IMR-90 (cell line): ENCODE measurements at regions not wholly inside any gene's neighbourhood (a gene's known extent, or its start where the extent isn't known, plus 50 kb on each side); places are given as distances from the start of the nearest gene placed in this dataset.

ENCODE experiments used
- ATAC-seq: fragments of 200-7000 bp; cut with Tn5 transposase; 2 replicates; pipeline ENCODE4 v1.9.1; 2020; ENCODE audit warnings: low read depth, mild to moderate bottlenecking, moderate library complexity
- BruUV-seq: library from RNA; stranded (reverse); fragments of 400-500 nt; replicated peaks from 2 replicates; lab custom pipeline; 2021; lab: Mats Ljungman, UMichigan
- CTCF ChIA-PET: fragments of 300-600 bp; formaldehyde crosslinking; extraction: SDS; loops from one replicate; lab custom pipeline; 2021; ENCODE audit warnings: antibody characterized with exemption; lab: Yijun Ruan, JAX
- POLR2A ChIA-PET: fragments of 300-600 bp; sonication (Branson Sonifier 250); formaldehyde crosslinking; loops from one replicate; lab custom pipeline; 2022; ENCODE audit warnings: antibody characterized with exemption; ENCODE audit not compliant: unreplicated experiment; lab: Charles Lee
- DNase-seq: peaks from one replicate; pipeline ENCODE4 v3.0.0; 2013
- H2AFZ ChIP-seq: replicated peaks from 2 replicates; pipeline ENCODE3; 2013; ENCODE audit warnings: low read length, mild to moderate bottlenecking; ENCODE audit not compliant: poor library complexity
- H2AK5ac ChIP-seq: 2 replicates; pipeline ENCODE4 v1.6.1; 2013; ENCODE audit warnings: low read depth, low read length, inconsistent platforms
- H2AK9ac ChIP-seq: replicated peaks from 2 replicates; pipeline ENCODE3; 2013; ENCODE audit warnings: mild to moderate bottlenecking, low read depth, low read length, moderate library complexity; ENCODE audit not compliant: poor library complexity
- H2BK120ac ChIP-seq: 2 replicates; pipeline ENCODE4 v1.6.1; 2013; ENCODE audit warnings: low read depth, low read length, inconsistent platforms
- H2BK15ac ChIP-seq: 3 replicates; pipeline ENCODE4 v1.6.1; 2013; ENCODE audit warnings: low read depth, low read length, inconsistent platforms
- H2BK20ac ChIP-seq: 2 replicates; pipeline ENCODE4 v1.6.1; 2013; ENCODE audit warnings: low read depth, mild to moderate bottlenecking, inconsistent platforms, low read length, moderate library complexity
- H2BK5ac ChIP-seq: 2 replicates; pipeline ENCODE4 v1.6.1; 2013; ENCODE audit warnings: mild to moderate bottlenecking, low read depth, low read length, inconsistent platforms; ENCODE audit not compliant: poor library complexity, severe bottlenecking
- H3K14ac ChIP-seq: replicated peaks from 2 replicates; pipeline ENCODE4 v1.6.1; 2013; ENCODE audit warnings: low read depth, low read length, inconsistent platforms
- H3K18ac ChIP-seq: 2 replicates; pipeline ENCODE4 v1.6.1; 2013; ENCODE audit warnings: low read depth, low read length, control low read depth
- H3K23ac ChIP-seq: 2 replicates; pipeline ENCODE4 v1.6.1; 2013; ENCODE audit warnings: low read depth, low read length, inconsistent platforms
- H3K27ac ChIP-seq: 2 replicates; pipeline ENCODE4 v1.5.1; 2013; ENCODE audit warnings: mild to moderate bottlenecking, control low read depth, low read length; ENCODE audit not compliant: insufficient read depth
- H3K27me3 ChIP-seq: 2 replicates; pipeline ENCODE4 v1.6.1; 2013; ENCODE audit warnings: low read length; ENCODE audit not compliant: control insufficient read depth, insufficient read depth
- H3K36me3 ChIP-seq: 2 replicates; pipeline ENCODE4 v1.6.1; 2013; ENCODE audit warnings: low read length, mixed read lengths; ENCODE audit not compliant: control insufficient read depth, insufficient read depth
- H3K4ac ChIP-seq: 2 replicates; pipeline ENCODE4 v1.6.1; 2013; ENCODE audit warnings: low read depth, low read length, inconsistent platforms
- H3K4me1 ChIP-seq: 2 replicates; pipeline ENCODE4 v1.6.1; 2013; ENCODE audit warnings: low read length, mixed read lengths; ENCODE audit not compliant: control insufficient read depth, insufficient read depth
- H3K4me2 ChIP-seq: 2 replicates; pipeline ENCODE4 v1.6.1; 2013; ENCODE audit warnings: low read depth, mild to moderate bottlenecking, control low read depth, low read length, moderate library complexity
- H3K4me3 ChIP-seq: 2 replicates; pipeline ENCODE4 v1.5.1; 2013; ENCODE audit warnings: low read depth, mild to moderate bottlenecking, control low read depth, low read length, moderate library complexity; ENCODE audit not compliant: insufficient read depth
- H3K56ac ChIP-seq: 2 replicates; pipeline ENCODE4 v1.6.1; 2013; ENCODE audit warnings: low read length, inconsistent platforms; ENCODE audit not compliant: insufficient read depth; ENCODE audit errors: extremely low read depth
- H3K79me1 ChIP-seq, 2 experiments: 2 replicates each; pipeline ENCODE4 v1.6.1; 2013; ENCODE audit warnings: low read length in 2 of 2, inconsistent platforms in 1 of 2, low read depth in 1 of 2
- H3K9ac ChIP-seq: 2 replicates; pipeline ENCODE4 v1.6.1; 2013; ENCODE audit warnings: low read depth, low read length, control low read depth
- H3K9me1 ChIP-seq: 2 replicates; pipeline ENCODE4 v1.6.1; 2013; ENCODE audit warnings: low read length, inconsistent platforms; ENCODE audit not compliant: insufficient read depth
- H3K9me3 ChIP-seq: 2 replicates; pipeline ENCODE4 v1.6.1; 2013; ENCODE audit warnings: low read length; ENCODE audit not compliant: control insufficient read depth, insufficient read depth
- H4K20me1 ChIP-seq: 2 replicates; pipeline ENCODE4 v1.6.1; 2013; ENCODE audit warnings: low read length, inconsistent platforms; ENCODE audit not compliant: insufficient read depth
- H4K5ac ChIP-seq: 2 replicates; pipeline ENCODE4 v1.6.1; 2013; ENCODE audit warnings: mild to moderate bottlenecking, low read depth, low read length, control low read depth
- H4K8ac ChIP-seq, 2 experiments: 2 replicates each; pipeline ENCODE4 v1.6.1; 2013; ENCODE audit warnings: low read depth in 2 of 2, low read length in 2 of 2, control low read depth in 1 of 2, inconsistent platforms in 1 of 2
- H4K91ac ChIP-seq: 2 replicates; pipeline ENCODE4 v1.6.1; 2013; ENCODE audit warnings: low read depth, low read length, inconsistent platforms; ENCODE audit not compliant: insufficient read depth
- BHLHE40 ChIP-seq: fragments of 150-350 bp; IDR thresholded peaks from 2 replicates; pipeline ENCODE4 v1.6.1; 2016; ENCODE audit warnings: mild to moderate bottlenecking, low read depth, low read length
- CHD1 ChIP-seq: IDR thresholded peaks from 2 replicates; pipeline ENCODE4 v1.6.1; 2012; ENCODE audit warnings: low read depth, low read length, improper control_type of control experiment
- FOS ChIP-seq: fragments of 150-350 bp; IDR thresholded peaks from 2 replicates; pipeline ENCODE4 v1.6.1; 2016; ENCODE audit warnings: low read depth, low read length
- MAZ ChIP-seq: IDR thresholded peaks from 2 replicates; pipeline ENCODE4 v1.6.1; 2012; ENCODE audit warnings: low read depth, mild to moderate bottlenecking, low read length, improper control_type of control experiment, moderate library complexity, borderline replicate concordance
- POLR2A ChIP-seq: IDR thresholded peaks from 2 replicates; pipeline ENCODE4 v1.6.1; 2012; ENCODE audit warnings: mild to moderate bottlenecking, low read depth, low read length
- WGBS, 2 experiments: methylation state at CpG; one replicate each; pipeline versions ENCODE4 v1.1.5 to v1.1.7; 2013; ENCODE audit warnings: missing lambda C conversion rate in 2 of 2; ENCODE audit not compliant: insufficient read length in 1 of 2; ENCODE audit errors: extremely low coverage in 2 of 2; 5-methylcytosine and 5-hydroxymethylcytosine counted together
- dilution Hi-C: fragments of 300-500 bp; cut with HindIII; formaldehyde crosslinking; loops from one replicate; pipeline ENCODE4 v1.14.3; 2018; ENCODE audit warnings: low sequenced_read_pairs; ENCODE audit not compliant: unreplicated experiment
- in situ Hi-C: fragments of 300-500 bp; cut with MboI; formaldehyde crosslinking; loops from 3 replicates; pipeline ENCODE4 v1.14.3; 2019; ENCODE audit warnings: low sequenced_read_pairs, inconsistent platforms, mixed read lengths
- intact Hi-C: fragments of 100-400 bp; cut with micrococcal nuclease; formaldehyde crosslinking; loops from 2 replicates; pipeline ENCODE4 v1.10.0; 2022

DNA sequence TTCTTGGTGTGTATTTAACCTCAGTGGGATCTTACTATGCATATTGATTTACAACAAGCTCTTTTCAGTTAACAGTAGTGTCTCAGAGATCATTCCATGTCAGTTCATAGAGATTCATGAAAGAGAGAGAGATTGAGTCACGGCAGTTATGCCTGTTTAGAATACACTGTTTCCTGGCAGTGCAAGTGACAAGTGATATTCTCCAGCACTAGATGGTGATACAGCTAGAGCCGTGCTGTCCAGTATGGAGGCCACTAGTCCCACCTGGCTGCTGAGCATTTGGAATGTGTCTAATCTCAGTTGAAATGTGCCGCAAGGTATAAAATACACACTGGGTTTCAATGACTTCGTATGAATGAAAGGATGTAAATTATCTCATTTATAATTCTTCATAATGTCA, 184.4 kb downstream of the SUDS3 start:
- H4K5ac ChIP-seq = no peak overlapping the region
- H3K4me2 ChIP-seq = no peak overlapping the region
- dilution Hi-C loops (no loop called here), in situ Hi-C loops (no loop called here), intact Hi-C loops (no loop called here)
- H2BK5ac ChIP-seq = no peak overlapping the region
- H2BK15ac ChIP-seq = no peak overlapping the region
- no peaks in the 10 kb centered on the region for H4K20me1 ChIP-seq
- no peak overlapping the region for H2BK20ac ChIP-seq
- H3K27ac ChIP-seq = no peak overlapping the region
- no CpG with 5 or more reads among the region's 4 CpGs for WGBS, 2 experiments
- H3K14ac ChIP-seq = no peak overlapping the region
- H4K8ac ChIP-seq = no peak overlapping the region
- H2AFZ ChIP-seq = no peak overlapping the region
- H3K23ac ChIP-seq = no peak overlapping the region
- no peaks in the 10 kb centered on the region for H3K9me1 ChIP-seq
- ATAC-seq (no peak), DNase-seq (no peak)
- no peaks in the 10 kb centered on the region for H3K4me1 ChIP-seq
- H3K79me1 ChIP-seq = no peaks in the 10 kb centered on the region
- BruUV-seq = no TSS peak
- no peak overlapping the region for H3K18ac ChIP-seq
- ChIA-PET POLR2A (no interaction called here), CTCF (no interaction called here)
- peaks cover 7% of the 10 kb centered on the region for H3K9me3 ChIP-seq
- no peaks in the 10 kb centered on the region for H3K36me3 ChIP-seq
- TF ChIP-seq POLR2A (no peak), MAZ (no peak), BHLHE40 (no peak), CHD1 (no peak), FOS (no peak)
- no peak overlapping the region for H3K9ac ChIP-seq
- no peak overlapping the region for H3K4ac ChIP-seq
- no peak overlapping the region for H2AK9ac ChIP-seq
- no peaks in the 10 kb centered on the region for H3K27me3 ChIP-seq
- no peak overlapping the region for H4K91ac ChIP-seq
- no peak overlapping the region for H3K4me3 ChIP-seq
- H2BK120ac ChIP-seq = no peak overlapping the region
- no peak overlapping the region for H3K56ac ChIP-seq
- H2AK5ac ChIP-seq = no peak overlapping the region
